HepG2 (cell line): ENCODE measurements at regions not wholly inside any gene's neighbourhood (a gene's known extent, or its start where the extent isn't known, plus 50 kb on each side); places are given as distances from the start of the nearest gene placed in this dataset.

Source experiments
- BRCA1 ChIP-seq: sonication (generic); formaldehyde crosslinking; IDR thresholded peaks from 2 replicates; pipeline ENCODE4 v1.4.0; 2020; ENCODE audit warnings: missing genetic modification reagents
- CTCF ChIP-seq: sonication (generic); formaldehyde crosslinking; IDR thresholded peaks from 2 replicates; pipeline ENCODE4 v1.5.0; 2020; ENCODE audit warnings: mild to moderate bottlenecking, missing genetic modification reagents, moderate library complexity
- GMEB2 ChIP-seq: IDR thresholded peaks from 2 replicates; pipeline ENCODE4 v1.6.1; 2016; ENCODE audit warnings: missing biosample characterization, missing genetic modification reagents, low read depth
- MLXIP ChIP-seq: sonication (generic); formaldehyde crosslinking; IDR thresholded peaks from 2 replicates; pipeline ENCODE4 v1.9.0; 2021; ENCODE audit warnings: missing genetic modification reagents, borderline replicate concordance
- POLR2A ChIP-seq, 2 experiments: IDR thresholded peaks; 2 replicates each; pipeline ENCODE4 v1.6.1; 2011; ENCODE audit warnings: low read depth in 2 of 2, low read length in 2 of 2, mild to moderate bottlenecking in 1 of 2, moderate library complexity in 1 of 2; ENCODE audit not compliant: insufficient read depth in 1 of 2
- PRDM10 ChIP-seq: sonication (generic); formaldehyde crosslinking; IDR thresholded peaks from 2 replicates; pipeline ENCODE4 v1.4.0; 2020; ENCODE audit warnings: low read depth, missing genetic modification reagents
- RAD21 ChIP-seq: fragments of 450-650 bp; formaldehyde crosslinking; IDR thresholded peaks from 2 replicates; pipeline ENCODE4 v1.5.0; 2020; ENCODE audit warnings: mild to moderate bottlenecking
- RNF2 ChIP-seq: fragments of 450-650 bp; conservative IDR thresholded peaks from 2 replicates; pipeline ENCODE4 v1.6.1; 2016; ENCODE audit warnings: low read depth
- TCF12 ChIP-seq, 2 experiments: fragments of 450-650 bp in 1 of 2; sonication (generic) in 1 of 2; formaldehyde crosslinking in 1 of 2; IDR thresholded peaks; 2 replicates each; pipeline versions ENCODE4 v1.6.1 to v1.8.0; 2017 to 2022; ENCODE audit warnings: antibody characterized with exemption in 1 of 2, mild to moderate bottlenecking in 1 of 2, missing genetic modification reagents in 1 of 2, moderate library complexity in 1 of 2
- TFE3 ChIP-seq: IDR thresholded peaks from 2 replicates; pipeline ENCODE4 v1.6.1; 2016
- ZBTB43 ChIP-seq: sonication (generic); formaldehyde crosslinking; conservative IDR thresholded peaks from 2 replicates; pipeline ENCODE4 v1.4.0; 2020; ENCODE audit warnings: missing genetic modification reagents

- TF ChIP-seq RAD21 (CRISPR knock-in tag): no peak
- no peak for TF ChIP-seq TCF12 (IDR thresholded peaks at IDR 0.05)
- TF ChIP-seq TCF12 (CRISPR knock-in tag; IDR thresholded peaks at IDR 0.05): no peak
- 0 out of 2 replicates have a peak, but pooled peaks have one; percentile 47 for TF ChIP-seq RNF2
- TF ChIP-seq CTCF (CRISPR knock-in tag): no peak
- TF ChIP-seq TFE3: 0 out of 2 replicates have a peak, but pooled peaks have one; percentile 25
- no peak for TF ChIP-seq BRCA1
- TF ChIP-seq ZBTB43 (CRISPR knock-in tag): no peak
- no peak for TF ChIP-seq POLR2A (IDR thresholded peaks at IDR 0.05; ENCODE audit: insufficient read depth in 1 of 2, low read depth in 2 of 2, low read length in 2 of 2)
- no peak for TF ChIP-seq PRDM10 (CRISPR knock-in tag)
- no peak for TF ChIP-seq MLXIP (CRISPR knock-in tag)
- TF ChIP-seq GMEB2 (CRISPR knock-in tag): no peak
Measured at GRCh38 chr16:54430491-54431030, 144.0 kb upstream of the IRX3 start.
